ENCODE measurements at regions not wholly inside any gene's neighbourhood (a gene's known extent, or its start where the extent isn't known, plus 50 kb on each side); places are given as distances from the start of the nearest gene placed in this dataset.

DNA sequence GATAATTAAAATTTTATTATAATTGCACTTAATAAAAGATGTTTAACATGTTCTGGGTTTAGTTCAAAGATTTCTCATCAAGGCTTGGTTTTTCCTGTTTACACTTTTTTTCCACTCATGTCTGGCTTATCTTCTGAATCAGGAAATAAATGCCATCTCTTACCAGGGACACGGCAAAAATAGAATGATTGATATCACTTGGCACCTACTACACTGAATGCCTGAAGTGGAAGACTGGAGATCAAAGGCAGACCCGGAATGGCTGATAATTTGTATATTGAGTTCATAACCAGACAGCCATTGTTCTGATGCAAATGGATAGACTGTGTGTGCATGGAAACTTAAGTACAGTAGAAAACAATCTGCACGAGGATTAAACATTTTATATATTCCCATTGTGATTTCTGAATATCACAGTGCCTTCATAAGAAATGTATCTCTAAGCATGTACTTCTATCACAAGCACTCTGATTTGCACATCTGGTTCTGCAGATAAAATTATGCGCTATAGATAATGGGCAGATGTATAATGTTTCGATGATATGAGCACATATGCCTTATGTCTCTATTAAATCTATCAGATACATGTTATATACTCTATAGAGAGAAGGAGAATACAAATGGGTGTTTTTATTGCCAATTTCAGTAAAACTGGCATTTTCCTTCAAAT is 304.8 kb downstream of the RND3 start:
- Histone ChIP-seq H3K4ac (ENCODE audit: low read depth, low read length) (no peak overlapping the region), H2BK12ac (ENCODE audit: insufficient read length, low read depth, low read length) (no peak overlapping the region), H4K5ac (ENCODE audit: insufficient read length, low read depth, low read length) (no peak overlapping the region), H3K4me2 (ENCODE audit: insufficient read depth, insufficient read length, low read length) (no peak overlapping the region), H2BK20ac (ENCODE audit: low read depth, low read length, poor library complexity, severe bottlenecking) (no peak overlapping the region), H3K27ac (ENCODE audit: insufficient read length, low read depth, low read length) (no peak overlapping the region), H2AK5ac (ENCODE audit: insufficient read length, low read length) (no peak overlapping the region), H3K14ac (ENCODE audit: insufficient read depth, low read length) (no peak overlapping the region), H3K79me1 (ENCODE audit: insufficient read depth, low read depth, low read length, poor library complexity, severe bottlenecking) (no peaks in the 10 kb centered on the region), H3K27me3 (ENCODE audit: insufficient read depth, low read length) (no peaks in the 10 kb centered on the region), H2BK15ac (ENCODE audit: low read depth, low read length) (no peak overlapping the region), H4K20me1 (ENCODE audit: control insufficient read depth, insufficient read depth, insufficient read length) (no peaks in the 10 kb centered on the region), H3K4me1 (ENCODE audit: insufficient read depth, low read length) (no peaks in the 10 kb centered on the region; the same call in 1 of the 2 replicates), H3K56ac (ENCODE audit: insufficient read length, low read depth, low read length) (no peak overlapping the region), H3K9me3 (ENCODE audit: control insufficient read depth, low read depth, low read length) (no peaks in the 10 kb centered on the region), H3K9ac (ENCODE audit: extremely low read depth, insufficient read length, low read length) (no peak overlapping the region), H4K91ac (ENCODE audit: insufficient read length, low read depth, low read length) (no peak overlapping the region), H3K23ac (ENCODE audit: insufficient read length, low read depth, low read length) (no peak overlapping the region), H3K23me2 (ENCODE audit: insufficient read length, low read depth, low read length, poor library complexity, severe bottlenecking) (no peaks in the 10 kb centered on the region), H2BK5ac (ENCODE audit: insufficient read length, low read length) (no peak overlapping the region), H3K18ac (ENCODE audit: insufficient read length, low read depth, low read length) (no peak overlapping the region), H3K79me2 (ENCODE audit: insufficient read depth, low read length) (no peaks in the 10 kb centered on the region), H3T11ph (ENCODE audit: low read length) (no peak overlapping the region), H2BK120ac (ENCODE audit: low read depth, low read length, poor library complexity, severe bottlenecking) (no peak overlapping the region), H2AFZ (ENCODE audit: low read length) (no peak overlapping the region), H4K8ac (replicated peaks; ENCODE audit: insufficient read length, low read depth, low read length) (no peak overlapping the region)
- no peak overlapping the region for H3K4me3 Mint-ChIP-seq
- no peaks in the 10 kb centered on the region for H3K27me3 Mint-ChIP-seq (ENCODE audit: low read depth)
- H3K36me3 Mint-ChIP-seq (ENCODE audit: insufficient read depth in 1 of 3, low read depth in 3 of 3) = peaks cover 0 to 5% (median 0%) of the 10 kb centered on the region in 3 experiments; a peak in 1 of 7 replicates
- H3K27ac Mint-ChIP-seq = no peak overlapping the region
- TF ChIP-seq, protein P1, sequence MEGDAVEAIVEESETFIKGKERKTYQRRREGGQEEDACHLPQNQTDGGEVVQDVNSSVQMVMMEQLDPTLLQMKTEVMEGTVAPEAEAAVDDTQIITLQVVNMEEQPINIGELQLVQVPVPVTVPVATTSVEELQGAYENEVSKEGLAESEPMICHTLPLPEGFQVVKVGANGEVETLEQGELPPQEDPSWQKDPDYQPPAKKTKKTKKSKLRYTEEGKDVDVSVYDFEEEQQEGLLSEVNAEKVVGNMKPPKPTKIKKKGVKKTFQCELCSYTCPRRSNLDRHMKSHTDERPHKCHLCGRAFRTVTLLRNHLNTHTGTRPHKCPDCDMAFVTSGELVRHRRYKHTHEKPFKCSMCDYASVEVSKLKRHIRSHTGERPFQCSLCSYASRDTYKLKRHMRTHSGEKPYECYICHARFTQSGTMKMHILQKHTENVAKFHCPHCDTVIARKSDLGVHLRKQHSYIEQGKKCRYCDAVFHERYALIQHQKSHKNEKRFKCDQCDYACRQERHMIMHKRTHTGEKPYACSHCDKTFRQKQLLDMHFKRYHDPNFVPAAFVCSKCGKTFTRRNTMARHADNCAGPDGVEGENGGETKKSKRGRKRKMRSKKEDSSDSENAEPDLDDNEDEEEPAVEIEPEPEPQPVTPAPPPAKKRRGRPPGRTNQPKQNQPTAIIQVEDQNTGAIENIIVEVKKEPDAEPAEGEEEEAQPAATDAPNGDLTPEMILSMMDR (conservative IDR thresholded peaks at IDR 0.05) = no peak
- DNase-seq = no peak
- H3K9me3 Mint-ChIP-seq = no peaks in the 10 kb centered on the region; a peak in 2 of 5 replicates
- H3K4me1 Mint-ChIP-seq = peaks cover 6 to 12% of the 10 kb centered on the region in 2 experiments
- WGBS (ENCODE audit: extremely low coverage, insufficient read length, low lambda C conversion rate) = no CpG with 5 or more reads among the region's 5 CpGs
